HG02642 (cell line): ENCODE measurements at regions not wholly inside any gene's neighbourhood (a gene's known extent, or its start where the extent isn't known, plus 50 kb on each side); places are given as distances from the start of the nearest gene placed in this dataset.

Source experiments
- ATAC-seq: cut with Tn5 transposase; IDR thresholded peaks from one replicate; pipeline ENCODE4 v1.9.1; 2021; ENCODE audit warnings: mild to moderate bottlenecking; ENCODE audit not compliant: unreplicated experiment, poor library complexity

DNA sequence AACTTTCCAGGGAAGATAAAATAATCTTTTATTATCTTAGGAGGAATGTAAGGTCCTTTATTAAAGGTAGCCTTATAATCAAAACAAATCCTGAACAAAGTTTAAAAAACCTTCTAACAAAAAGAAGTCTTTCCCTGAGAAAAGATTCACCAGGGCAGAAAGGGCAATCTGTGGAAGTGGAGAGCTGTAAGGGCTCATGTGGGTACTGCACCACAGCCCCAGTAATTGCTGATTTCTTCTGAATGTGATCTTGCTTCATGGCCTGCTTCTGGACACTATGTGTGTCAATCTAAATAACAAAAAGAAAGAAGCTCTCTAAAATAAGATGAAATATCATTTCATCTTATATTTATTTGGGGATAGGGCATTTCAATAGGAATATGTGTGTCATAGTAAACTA is 1501.6 kb downstream of the OTOL1 start:
- ATAC-seq = no peak

DNA sequence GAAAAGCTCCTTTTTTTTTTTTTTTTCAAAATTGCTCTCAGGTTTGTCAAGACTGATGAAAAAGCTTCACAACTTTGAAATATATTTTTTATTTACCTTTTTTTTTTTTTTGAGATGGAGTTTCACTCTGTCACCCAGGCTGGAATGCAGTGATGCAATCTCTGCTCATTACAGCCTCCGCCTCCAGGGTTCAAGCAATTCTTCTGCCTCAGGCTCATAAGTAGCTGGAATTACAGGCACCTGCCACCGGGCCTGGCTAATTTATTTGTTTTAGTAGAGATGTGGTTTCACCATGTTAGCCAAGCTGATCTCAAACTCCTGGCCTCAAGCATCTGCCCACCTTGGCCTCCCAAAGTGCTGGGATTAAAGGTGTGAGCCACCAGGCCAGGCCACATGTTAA is 1515.0 kb downstream of the OTOL1 start:
- no peak for ATAC-seq

DNA sequence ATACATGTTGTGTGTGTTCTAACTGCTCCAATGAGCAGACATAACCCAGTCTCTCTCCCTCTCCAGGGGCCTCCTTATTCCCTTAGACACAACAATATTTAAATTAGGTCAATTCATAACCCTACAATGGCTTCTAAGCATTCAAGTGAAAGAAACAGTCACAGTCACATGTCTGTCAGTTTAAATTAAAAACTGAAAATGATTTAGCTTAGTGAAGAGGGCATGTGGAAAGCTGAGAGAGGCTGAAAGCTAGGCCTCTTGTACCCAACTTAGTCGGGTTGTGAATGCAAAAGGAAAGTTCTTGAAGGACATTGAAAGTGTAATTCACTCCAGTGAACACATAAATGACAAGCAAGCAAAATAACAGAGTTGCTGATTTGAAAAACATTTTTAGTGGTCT is 1519.6 kb downstream of the OTOL1 start:
- ATAC-seq = no peak

DNA sequence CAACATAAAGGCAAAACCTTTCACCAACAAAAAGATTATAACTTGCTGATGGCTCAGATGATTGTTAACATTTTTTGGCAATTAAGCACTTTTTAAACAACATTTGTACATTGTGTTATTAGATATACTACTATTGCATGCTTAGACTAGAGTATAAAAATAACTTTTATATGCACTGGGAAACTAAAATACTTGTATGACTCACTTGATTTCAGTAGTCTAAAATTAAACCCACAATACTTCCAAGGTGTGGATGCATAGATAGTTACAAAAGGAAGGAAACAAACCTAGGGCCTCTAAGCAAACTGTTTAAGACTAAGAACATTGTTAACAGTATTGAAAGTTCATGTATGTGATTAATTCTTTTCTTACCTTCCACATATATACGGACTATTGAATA is 1521.5 kb downstream of the OTOL1 start:
- no peak for ATAC-seq

DNA sequence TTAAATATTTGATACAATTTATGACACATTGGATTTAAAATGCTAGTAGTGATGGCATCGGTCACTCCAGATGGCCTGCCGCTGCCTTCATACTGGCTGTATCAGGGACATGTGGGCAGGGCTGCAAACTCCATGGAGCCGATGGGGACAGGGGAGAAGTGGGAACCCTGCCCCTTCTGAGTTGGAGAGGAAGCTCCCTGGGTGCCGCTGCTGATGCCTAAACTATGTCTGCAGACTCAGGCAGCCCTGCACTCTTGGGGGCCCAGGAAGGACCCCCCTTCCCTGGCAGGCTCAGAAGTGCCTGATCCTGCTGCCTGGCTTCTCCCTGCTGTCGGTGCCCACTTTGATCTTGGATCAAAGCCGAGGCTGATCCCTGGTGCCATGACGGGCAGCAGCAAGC is 1522.1 kb downstream of the OTOL1 start:
- ATAC-seq = no peak

DNA sequence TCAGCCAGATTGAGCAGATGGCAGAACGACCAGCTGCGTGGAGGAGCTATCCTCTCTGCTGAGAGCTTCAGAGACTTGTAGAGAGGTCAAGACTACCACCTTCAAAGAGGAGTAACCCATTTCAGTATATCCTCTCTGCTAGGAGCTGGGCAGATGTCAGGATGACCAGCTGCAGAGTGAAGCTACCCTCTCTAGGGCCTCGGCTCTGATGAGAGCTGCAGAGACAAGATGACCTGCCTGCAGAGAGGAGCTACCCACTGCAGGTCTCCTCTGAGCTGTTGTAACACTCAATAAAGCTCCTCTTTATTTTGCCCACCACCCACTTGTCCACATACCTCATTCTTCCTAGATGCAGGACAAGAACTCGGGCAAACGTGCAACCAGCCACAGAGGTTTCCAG is 1522.7 kb downstream of the OTOL1 start:
- no peak for ATAC-seq

DNA sequence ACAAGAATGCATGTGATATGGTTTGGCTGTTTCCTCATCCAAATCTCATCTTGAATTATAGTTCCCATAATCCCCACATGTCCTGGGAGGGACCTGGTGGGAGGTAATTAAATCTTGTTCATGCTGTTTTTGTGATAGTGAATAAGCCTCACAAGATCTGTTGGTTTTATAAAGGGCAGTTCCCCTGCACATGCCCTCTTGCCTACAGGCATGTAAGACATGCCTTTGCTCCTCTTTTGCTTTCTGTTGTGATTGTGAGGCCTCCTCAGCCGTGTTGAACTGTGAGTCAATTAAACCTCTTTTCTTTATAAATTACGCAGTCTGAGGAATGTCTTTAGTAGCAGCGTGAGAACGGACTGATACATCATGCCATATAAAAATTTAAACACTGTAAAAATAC is 1537.0 kb downstream of the OTOL1 start:
- no peak for ATAC-seq

DNA sequence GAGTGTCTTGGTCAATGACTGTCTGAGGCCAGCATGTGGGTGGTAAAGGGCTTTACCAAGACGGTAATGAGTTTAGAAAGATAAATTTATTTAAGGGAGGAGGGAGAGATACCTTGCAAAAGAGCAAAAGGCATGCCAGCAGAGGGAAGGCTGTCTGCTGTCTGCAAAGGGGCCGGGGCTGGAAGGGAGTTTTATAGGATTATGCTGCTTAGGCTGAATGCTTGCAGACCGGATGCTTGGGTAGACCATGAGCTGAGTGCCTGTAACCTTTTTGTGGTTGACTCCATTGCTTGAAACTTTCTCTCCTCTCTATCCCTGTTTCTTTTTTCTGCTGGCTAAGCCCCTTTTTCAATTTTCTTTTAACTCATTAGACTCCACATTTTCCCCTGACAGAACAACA is 1543.0 kb downstream of the OTOL1 start:
- no peak for ATAC-seq

DNA sequence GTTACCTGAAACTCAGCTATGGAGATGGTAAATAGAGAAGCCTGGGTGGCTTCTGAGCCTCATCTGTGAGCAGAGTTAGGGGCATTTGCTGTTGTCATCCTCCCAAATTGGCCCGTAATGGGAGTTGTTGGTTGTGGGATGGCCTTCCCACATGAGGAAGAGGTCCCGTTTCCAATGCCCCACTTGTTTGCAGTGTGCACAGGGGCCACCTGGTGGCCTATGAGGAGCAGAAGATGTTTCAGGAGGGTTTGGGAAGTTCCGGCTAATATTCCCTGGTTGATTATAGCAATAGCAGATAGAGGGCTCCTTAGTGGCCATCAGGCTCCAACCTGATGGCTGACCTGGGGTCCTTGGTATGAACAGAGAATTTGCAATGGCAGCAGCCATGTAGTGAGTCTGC is 1546.5 kb downstream of the OTOL1 start:
- ATAC-seq = no peak

DNA sequence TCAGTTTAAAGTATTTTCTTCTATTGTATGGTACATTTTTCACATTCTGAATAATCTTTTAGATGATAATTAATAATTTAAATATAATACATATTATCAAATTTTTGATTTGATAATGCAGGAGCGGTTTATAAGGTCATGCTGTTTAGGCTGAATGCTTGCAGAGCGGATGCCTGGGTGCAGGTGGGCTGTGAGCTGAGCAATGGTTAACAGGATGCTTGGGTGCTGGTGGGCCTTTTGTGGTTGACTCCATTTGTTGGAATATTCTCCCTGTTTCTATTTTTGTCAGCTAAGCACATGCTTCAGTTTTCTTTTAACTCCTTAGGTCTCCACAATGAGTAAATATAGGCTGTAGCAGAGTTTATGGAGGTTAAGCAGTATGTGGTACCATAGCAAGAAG is 1549.3 kb downstream of the OTOL1 start:
- ATAC-seq = no peak

DNA sequence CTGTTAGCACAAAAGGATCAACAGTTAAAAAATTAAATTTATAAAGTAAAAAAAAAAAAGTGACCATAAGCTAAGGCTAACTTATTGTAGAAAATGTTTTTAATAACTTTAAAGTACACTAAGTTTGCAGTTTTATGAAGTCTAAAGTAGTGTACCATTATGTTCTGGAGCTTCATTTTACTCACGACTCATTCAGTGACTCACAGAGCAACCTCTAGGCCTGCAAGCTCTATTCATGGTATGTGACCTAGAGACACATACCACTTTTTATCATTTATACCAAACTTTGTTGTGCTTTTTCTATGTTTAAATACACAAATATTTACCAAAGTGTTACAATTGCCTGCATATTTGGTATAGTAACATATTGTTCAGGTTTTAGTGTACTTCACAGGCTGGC is 1552.3 kb downstream of the OTOL1 start:
- ATAC-seq = no peak

DNA sequence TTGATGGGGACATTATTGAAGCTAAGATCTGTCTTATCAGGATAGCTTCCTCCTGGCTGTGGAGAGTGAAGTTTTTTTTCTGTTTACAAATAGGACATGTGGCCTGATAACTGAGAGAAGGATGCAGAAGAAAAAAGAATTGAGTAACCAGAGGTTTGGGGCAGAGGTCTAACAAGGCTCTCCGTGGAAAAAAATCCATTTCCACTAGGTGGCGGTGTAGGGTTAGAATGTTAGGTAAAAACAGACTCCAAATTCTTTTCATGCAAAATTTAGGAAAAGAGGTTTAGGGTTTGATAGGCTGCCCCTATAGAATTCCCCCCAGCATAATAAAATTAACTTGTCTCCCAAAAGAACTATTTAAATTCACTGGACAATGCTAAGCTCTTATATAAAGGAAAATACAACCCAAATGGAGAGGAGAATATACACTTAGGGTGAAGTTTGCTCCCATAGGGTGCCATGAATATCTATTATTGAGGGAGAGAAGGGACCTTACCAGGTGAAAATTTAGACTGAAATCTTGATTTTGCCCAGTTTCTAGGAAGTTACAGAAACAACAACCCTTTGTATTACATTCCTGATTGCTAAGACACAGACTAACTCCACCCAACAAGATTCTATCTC is 1560.4 kb downstream of the OTOL1 start:
- ATAC-seq = no peak

DNA sequence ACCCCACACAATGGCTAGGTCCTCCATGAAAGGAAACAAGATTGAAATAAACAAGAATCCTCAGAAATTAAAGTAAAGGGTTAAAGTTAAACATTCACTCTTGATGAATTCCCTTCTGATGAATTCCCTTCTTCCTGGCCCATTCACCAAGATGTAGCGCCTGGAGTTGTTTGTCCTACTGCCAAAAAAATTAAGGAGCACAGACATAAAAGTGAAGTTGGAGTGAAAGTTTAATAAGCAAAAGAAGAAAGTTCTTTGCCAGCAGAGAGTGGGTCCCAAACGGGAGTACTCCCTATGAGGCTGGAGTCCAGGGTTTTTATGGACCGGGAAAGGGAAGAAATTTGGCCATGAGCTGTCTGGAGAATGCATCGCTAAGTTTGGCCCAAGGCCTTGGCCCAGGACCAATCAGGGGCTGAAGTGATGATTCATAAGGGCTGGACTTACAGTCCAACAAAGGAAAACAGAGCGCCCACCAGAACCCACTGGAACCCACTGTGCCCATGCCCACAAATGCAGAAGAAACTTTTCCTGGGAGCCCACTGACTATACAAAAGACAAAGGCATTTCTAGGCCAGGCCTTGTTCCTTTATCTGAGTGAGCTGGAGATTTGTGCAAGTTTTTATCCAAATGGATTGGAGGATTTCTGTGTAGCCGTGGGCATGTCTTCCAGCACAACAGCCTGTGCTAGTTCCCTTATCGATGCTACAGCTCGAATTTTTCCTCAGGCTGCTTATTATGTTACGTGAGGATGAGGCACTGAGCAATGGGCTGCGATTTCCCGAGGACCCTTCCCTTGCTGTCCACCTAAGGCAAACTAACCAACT is 1561.6 kb downstream of the OTOL1 start:
- no peak for ATAC-seq

DNA sequence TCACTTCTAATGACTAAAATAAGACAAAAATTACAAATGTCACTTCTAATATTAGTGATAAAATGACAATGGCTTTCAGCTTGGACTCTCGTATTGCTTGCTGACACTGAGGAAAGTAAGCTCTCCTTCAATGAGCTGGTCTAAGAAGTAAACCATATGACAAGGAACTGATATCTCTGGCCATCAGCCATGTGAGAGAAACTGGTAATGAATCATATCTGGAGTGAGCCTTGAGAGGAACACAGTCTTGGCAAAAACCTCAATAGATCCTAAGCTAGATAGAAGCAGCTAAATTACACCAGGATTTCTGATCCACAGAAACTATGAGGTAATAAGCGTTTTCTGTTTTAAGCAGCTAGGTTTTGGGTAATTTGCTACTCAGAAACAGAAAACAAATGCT is 1575.1 kb downstream of the OTOL1 start:
- no peak for ATAC-seq
